HCT116 (cell line): ENCODE measurements at regions not wholly inside any gene's neighbourhood (a gene's known extent, or its start where the extent isn't known, plus 50 kb on each side); places are given as distances from the start of the nearest gene placed in this dataset.
"Not testable (repeated sequence)": the region's sequence is repeated elsewhere in the genome, so short reads cannot be mapped to it uniquely, and the experiment has no call there.

Experiments used
- ATAC-seq: fragments of 200-7000 bp; cut with Tn5 transposase; 2 replicates; pipeline ENCODE4 v1.9.1; 2020; ENCODE audit warnings: mild to moderate bottlenecking, moderate library complexity
- BruUV-seq: library from RNA; stranded (reverse); fragments of 400-500 nt; replicated peaks from 2 replicates; lab custom pipeline; 2021; lab: Mats Ljungman, UMichigan
- CTCF ChIA-PET: fragments of 300-600 bp; sonication (Branson Sonifier 250); formaldehyde crosslinking; loops from one replicate; lab custom pipeline; 2021; ENCODE audit warnings: antibody characterized with exemption; lab: Charles Lee
- POLR2A ChIA-PET: fragments of 300-600, 350-600 bp; sonication (Branson Sonifier 250); formaldehyde crosslinking; loops from one replicate; lab custom pipeline; 2021; ENCODE audit warnings: antibody characterized with exemption; lab: Charles Lee
- RAD21 ChIA-PET, 2 experiments: fragments of 300-600 bp; sonication (Branson Sonifier 250); formaldehyde crosslinking; loops; one replicate each; lab custom pipeline; 2023; ENCODE audit warnings: low total read pairs in 2 of 2; ENCODE audit not compliant: uncharacterized antibody in 2 of 2, unreplicated experiment in 2 of 2, low non-redundant PET in 1 of 2; lab: Charles Lee
- DNase-seq: peaks from one replicate; pipeline ENCODE4 v3.0.0-alpha.2; 2010; ENCODE audit warnings: low read depth, low spot score
- H2AFZ ChIP-seq: fragments of 200-600 bp; shearing (Covaris generic), sonication (generic); 2 replicates; pipeline ENCODE4 v1.6.1; 2017; ENCODE audit warnings: low read depth, mixed run types, mixed read lengths, antibody characterized with exemption, low read length; ENCODE audit not compliant: poor library complexity, severe bottlenecking
- H3K27ac ChIP-seq: 2 replicates; pipeline ENCODE4 v1.5.1; 2012; ENCODE audit warnings: low read depth, low read length
- H3K27me3 ChIP-seq: fragments of 200-600 bp; sonication (generic); 2 replicates; pipeline ENCODE4 v1.6.1; 2016; ENCODE audit warnings: mixed run types, low read length, mixed read lengths; ENCODE audit not compliant: insufficient read depth
- H3K36me3 ChIP-seq, 2 experiments: fragments of 200-500 bp in 1 of 2; fragments of 200-600 bp in 1 of 2; sonication (Bioruptor generic) in 1 of 2; sonication (generic) in 1 of 2; 2 replicates each; pipeline versions ENCODE4 v1.5.1 to v1.6.1; 2014 to 2016; ENCODE audit warnings: low read length in 2 of 2, inconsistent platforms in 1 of 2, mixed read lengths in 1 of 2, mixed run types in 1 of 2; ENCODE audit not compliant: insufficient read depth in 2 of 2, control insufficient read depth in 1 of 2
- H3K4me1 ChIP-seq, 2 experiments: fragments of 200-600 bp in 1 of 2; sonication (generic) in 1 of 2; 2 replicates each; pipeline versions ENCODE4 v1.5.1 to v1.6.1; 2012 to 2017; ENCODE audit warnings: low read length in 2 of 2, inconsistent platforms in 1 of 2, mild to moderate bottlenecking in 1 of 2, mixed read lengths in 1 of 2, mixed run types in 1 of 2, moderate library complexity in 1 of 2; ENCODE audit not compliant: insufficient read depth in 2 of 2, control insufficient read depth in 1 of 2
- H3K4me2 ChIP-seq: fragments of 200-600 bp; sonication (generic); 2 replicates; pipeline ENCODE4 v1.6.1; 2017; ENCODE audit warnings: mixed run types, low read length, mixed read lengths
- H3K4me3 ChIP-seq, 2 experiments: fragments of 200-600 bp in 1 of 2; sonication (generic) in 1 of 2; replicated peaks in 1 of 2; 2 replicates each; pipeline ENCODE4 v1.5.1; 2011 to 2016; ENCODE audit warnings: low read length in 2 of 2, control low read depth in 1 of 2, low read depth in 1 of 2, mild to moderate bottlenecking in 1 of 2, mixed read lengths in 1 of 2, mixed run types in 1 of 2
- H3K79me2 ChIP-seq: fragments of 200-600 bp; sonication (generic); 2 replicates; pipeline ENCODE4 v1.6.1; 2017; ENCODE audit warnings: mild to moderate bottlenecking, mixed run types, low read length, moderate library complexity, mixed read lengths; ENCODE audit not compliant: insufficient read depth
- H3K9ac ChIP-seq: fragments of 200-600 bp; sonication (generic); 2 replicates; pipeline ENCODE4 v1.6.1; 2016; ENCODE audit warnings: low read length, mixed read lengths
- H3K9me2 ChIP-seq: fragments of 200-600 bp; sonication (generic), shearing (Covaris generic); 2 replicates; pipeline ENCODE4 v1.6.1; 2017; ENCODE audit warnings: mixed run types, mild to moderate bottlenecking, moderate library complexity; ENCODE audit not compliant: insufficient read depth
- H3K9me3 ChIP-seq, 2 experiments: fragments of 200-500 bp in 1 of 2; fragments of 200-600 bp in 1 of 2; sonication (Bioruptor generic) in 1 of 2; sonication (generic) in 1 of 2; 2 replicates each; pipeline ENCODE4 v1.6.1; 2014 to 2017; ENCODE audit warnings: low read length in 2 of 2, mixed read lengths in 2 of 2, inconsistent platforms in 1 of 2, low read depth in 1 of 2, mild to moderate bottlenecking in 1 of 2, mixed run types in 1 of 2, moderate library complexity in 1 of 2; ENCODE audit not compliant: control insufficient read depth in 1 of 2, insufficient read depth in 1 of 2
- H4K20me1 ChIP-seq: fragments of 200-600 bp; sonication (generic), shearing (Covaris generic); 2 replicates; pipeline ENCODE4 v1.6.1; 2017; ENCODE audit warnings: mixed run types, mild to moderate bottlenecking, moderate library complexity; ENCODE audit not compliant: insufficient read depth
- FOSL1 ChIP-seq: IDR thresholded peaks from 2 replicates; pipeline ENCODE4 v1.6.1; 2012; ENCODE audit warnings: low read depth
- SP1 ChIP-seq: IDR thresholded peaks from 2 replicates; pipeline ENCODE4 v1.6.1; 2012; ENCODE audit warnings: low read depth
- SRF ChIP-seq: IDR thresholded peaks from 2 replicates; pipeline ENCODE4 v1.6.1; 2012; ENCODE audit warnings: low read depth
- intact Hi-C: fragments of 100-400 bp; cut with micrococcal nuclease; formaldehyde crosslinking; loops from 2 replicates; pipeline ENCODE4 v1.10.0; 2022
- TF ChIP-seq, protein P1 (sequence below): IDR thresholded peaks from 2 replicates; pipeline ENCODE4 v1.6.1; 2012; ENCODE audit warnings: low read depth

- TF ChIP-seq, protein P1, sequence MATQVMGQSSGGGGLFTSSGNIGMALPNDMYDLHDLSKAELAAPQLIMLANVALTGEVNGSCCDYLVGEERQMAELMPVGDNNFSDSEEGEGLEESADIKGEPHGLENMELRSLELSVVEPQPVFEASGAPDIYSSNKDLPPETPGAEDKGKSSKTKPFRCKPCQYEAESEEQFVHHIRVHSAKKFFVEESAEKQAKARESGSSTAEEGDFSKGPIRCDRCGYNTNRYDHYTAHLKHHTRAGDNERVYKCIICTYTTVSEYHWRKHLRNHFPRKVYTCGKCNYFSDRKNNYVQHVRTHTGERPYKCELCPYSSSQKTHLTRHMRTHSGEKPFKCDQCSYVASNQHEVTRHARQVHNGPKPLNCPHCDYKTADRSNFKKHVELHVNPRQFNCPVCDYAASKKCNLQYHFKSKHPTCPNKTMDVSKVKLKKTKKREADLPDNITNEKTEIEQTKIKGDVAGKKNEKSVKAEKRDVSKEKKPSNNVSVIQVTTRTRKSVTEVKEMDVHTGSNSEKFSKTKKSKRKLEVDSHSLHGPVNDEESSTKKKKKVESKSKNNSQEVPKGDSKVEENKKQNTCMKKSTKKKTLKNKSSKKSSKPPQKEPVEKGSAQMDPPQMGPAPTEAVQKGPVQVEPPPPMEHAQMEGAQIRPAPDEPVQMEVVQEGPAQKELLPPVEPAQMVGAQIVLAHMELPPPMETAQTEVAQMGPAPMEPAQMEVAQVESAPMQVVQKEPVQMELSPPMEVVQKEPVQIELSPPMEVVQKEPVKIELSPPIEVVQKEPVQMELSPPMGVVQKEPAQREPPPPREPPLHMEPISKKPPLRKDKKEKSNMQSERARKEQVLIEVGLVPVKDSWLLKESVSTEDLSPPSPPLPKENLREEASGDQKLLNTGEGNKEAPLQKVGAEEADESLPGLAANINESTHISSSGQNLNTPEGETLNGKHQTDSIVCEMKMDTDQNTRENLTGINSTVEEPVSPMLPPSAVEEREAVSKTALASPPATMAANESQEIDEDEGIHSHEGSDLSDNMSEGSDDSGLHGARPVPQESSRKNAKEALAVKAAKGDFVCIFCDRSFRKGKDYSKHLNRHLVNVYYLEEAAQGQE, result no peak
- TF ChIP-seq SRF, result no peak
- no peak for TF ChIP-seq FOSL1
- no peak for TF ChIP-seq SP1
Observed at GRCh38 chr9:81829195-81829882, 98.9 kb upstream of the SPATA31D4 start (continued).

GRCh38 chr9:81830431-81830830 is 97.8 kb upstream of the SPATA31D4 start:
- POLR2A ChIA-PET, H3K9ac ChIP-seq, BruUV-seq, RAD21 ChIA-PET, H3K79me2 ChIP-seq, CTCF ChIA-PET, H3K36me3 ChIP-seq, DNase-seq, H4K20me1 ChIP-seq, H3K4me2 ChIP-seq, H3K9me2 ChIP-seq, H3K9me3 ChIP-seq, H3K27me3 ChIP-seq, H3K4me3 ChIP-seq, H2AFZ ChIP-seq, ATAC-seq, intact Hi-C loops, H3K27ac ChIP-seq: not testable (repeated sequence)
- H3K4me1 ChIP-seq, result peaks cover 0 to 15% of the 10 kb centered on the region in 2 experiments; a peak in 2 of 4 replicates
